ENCODE measurements at regions not wholly inside any gene's neighbourhood (a gene's known extent, or its start where the extent isn't known, plus 50 kb on each side); places are given as distances from the start of the nearest gene placed in this dataset.

DNA sequence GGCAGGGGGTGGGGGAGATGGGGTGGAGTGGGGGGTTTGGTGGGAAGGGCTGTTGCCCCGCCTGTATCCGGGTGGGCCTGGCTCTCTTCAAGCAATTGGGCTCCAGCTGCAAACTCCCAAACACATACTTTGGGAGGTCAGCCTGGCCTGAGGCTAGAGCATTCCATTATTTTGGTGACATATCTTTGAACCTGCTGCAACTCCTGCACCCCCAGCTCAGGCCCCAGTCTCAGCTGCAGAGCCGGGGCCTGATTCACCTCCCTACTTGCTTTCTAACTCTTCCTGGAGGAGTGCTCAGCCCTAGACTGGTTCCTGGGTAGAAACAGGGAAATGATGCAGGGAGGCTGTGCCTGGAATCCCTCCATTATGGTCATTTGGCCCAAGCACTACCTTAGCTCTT lies 140.8 kb upstream of the PRR23C start:
- Histone ChIP-seq H3K9me3 (ENCODE audit: low read length) (peaks cover 7% of the 10 kb centered on the region; the same call in 1 of the 2 replicates), H4K20me1 (ENCODE audit: insufficient read depth, low read length) (no peaks in the 10 kb centered on the region), H3K4me2 (ENCODE audit: low read length) (no peak overlapping the region), H2AFZ (ENCODE audit: low read length) (no peak overlapping the region), H3K9me2 (ENCODE audit: low read depth, low read length) (no peaks in the 10 kb centered on the region), H3K36me3 (ENCODE audit: insufficient read depth, low read length) (no peaks in the 10 kb centered on the region), H3K79me2 (ENCODE audit: insufficient read depth, low read length) (no peaks in the 10 kb centered on the region), H3K4me1 (ENCODE audit: insufficient read depth, low read length, severe bottlenecking) (no peaks in the 10 kb centered on the region), H3F3A (ENCODE audit: insufficient read depth, low read length) (no peaks in the 10 kb centered on the region), H3K27me3 (ENCODE audit: insufficient read depth, low read length) (no peaks in the 10 kb centered on the region), H3K27ac (ENCODE audit: low read depth, low read length, poor library complexity, severe bottlenecking) (no peak overlapping the region), H3K4me3 (ENCODE audit: low read depth, low read length, poor library complexity, severe bottlenecking) (no peak overlapping the region), H3K9ac (ENCODE audit: low read length) (no peak overlapping the region)
- TF ChIP-seq, protein P1, sequence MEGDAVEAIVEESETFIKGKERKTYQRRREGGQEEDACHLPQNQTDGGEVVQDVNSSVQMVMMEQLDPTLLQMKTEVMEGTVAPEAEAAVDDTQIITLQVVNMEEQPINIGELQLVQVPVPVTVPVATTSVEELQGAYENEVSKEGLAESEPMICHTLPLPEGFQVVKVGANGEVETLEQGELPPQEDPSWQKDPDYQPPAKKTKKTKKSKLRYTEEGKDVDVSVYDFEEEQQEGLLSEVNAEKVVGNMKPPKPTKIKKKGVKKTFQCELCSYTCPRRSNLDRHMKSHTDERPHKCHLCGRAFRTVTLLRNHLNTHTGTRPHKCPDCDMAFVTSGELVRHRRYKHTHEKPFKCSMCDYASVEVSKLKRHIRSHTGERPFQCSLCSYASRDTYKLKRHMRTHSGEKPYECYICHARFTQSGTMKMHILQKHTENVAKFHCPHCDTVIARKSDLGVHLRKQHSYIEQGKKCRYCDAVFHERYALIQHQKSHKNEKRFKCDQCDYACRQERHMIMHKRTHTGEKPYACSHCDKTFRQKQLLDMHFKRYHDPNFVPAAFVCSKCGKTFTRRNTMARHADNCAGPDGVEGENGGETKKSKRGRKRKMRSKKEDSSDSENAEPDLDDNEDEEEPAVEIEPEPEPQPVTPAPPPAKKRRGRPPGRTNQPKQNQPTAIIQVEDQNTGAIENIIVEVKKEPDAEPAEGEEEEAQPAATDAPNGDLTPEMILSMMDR (IDR thresholded peaks at IDR 0.05; ENCODE audit: low read length): no peak

DNA sequence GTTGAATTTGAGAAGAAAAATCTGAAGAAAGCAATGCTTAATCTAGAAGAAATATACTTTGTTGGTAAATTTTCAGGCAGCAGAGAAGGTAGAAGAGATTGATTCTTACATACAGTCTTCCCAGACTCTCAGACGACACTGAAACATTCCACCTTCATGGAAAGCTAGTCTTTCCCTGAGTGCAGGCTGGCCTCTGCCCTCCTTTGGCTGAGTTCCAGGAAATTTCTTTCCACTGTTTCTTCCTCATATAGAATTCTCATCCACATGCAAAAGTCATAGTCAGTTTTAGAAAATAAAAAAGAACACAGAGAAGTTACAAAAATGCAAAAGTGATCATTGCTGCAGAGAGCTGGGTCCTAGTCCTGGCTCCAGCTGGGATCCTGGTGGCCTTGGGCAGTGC lies 142.5 kb upstream of the PRR23C start:
- Histone ChIP-seq H2AFZ (ENCODE audit: low read length) (no peak overlapping the region), H3K27me3 (ENCODE audit: insufficient read depth, low read length) (no peaks in the 10 kb centered on the region), H3K4me1 (ENCODE audit: insufficient read depth, low read length, severe bottlenecking) (no peaks in the 10 kb centered on the region), H3K4me2 (ENCODE audit: low read length) (no peak overlapping the region), H3K4me3 (ENCODE audit: low read depth, low read length, poor library complexity, severe bottlenecking) (no peak overlapping the region), H3K36me3 (ENCODE audit: insufficient read depth, low read length) (no peaks in the 10 kb centered on the region), H3K9me3 (ENCODE audit: low read length) (no peaks in the 10 kb centered on the region), H3K9ac (ENCODE audit: low read length) (no peak overlapping the region), H3F3A (ENCODE audit: insufficient read depth, low read length) (no peaks in the 10 kb centered on the region), H3K9me2 (ENCODE audit: low read depth, low read length) (no peaks in the 10 kb centered on the region), H4K20me1 (ENCODE audit: insufficient read depth, low read length) (no peaks in the 10 kb centered on the region), H3K27ac (ENCODE audit: low read depth, low read length, poor library complexity, severe bottlenecking) (no peak overlapping the region), H3K79me2 (ENCODE audit: insufficient read depth, low read length) (no peaks in the 10 kb centered on the region)
- no peak for TF ChIP-seq EZH2 (IDR thresholded peaks at IDR 0.05; ENCODE audit: borderline replicate concordance, low read length)
- TF ChIP-seq, protein P1 (IDR thresholded peaks at IDR 0.05; ENCODE audit: low read length): no peak

DNA sequence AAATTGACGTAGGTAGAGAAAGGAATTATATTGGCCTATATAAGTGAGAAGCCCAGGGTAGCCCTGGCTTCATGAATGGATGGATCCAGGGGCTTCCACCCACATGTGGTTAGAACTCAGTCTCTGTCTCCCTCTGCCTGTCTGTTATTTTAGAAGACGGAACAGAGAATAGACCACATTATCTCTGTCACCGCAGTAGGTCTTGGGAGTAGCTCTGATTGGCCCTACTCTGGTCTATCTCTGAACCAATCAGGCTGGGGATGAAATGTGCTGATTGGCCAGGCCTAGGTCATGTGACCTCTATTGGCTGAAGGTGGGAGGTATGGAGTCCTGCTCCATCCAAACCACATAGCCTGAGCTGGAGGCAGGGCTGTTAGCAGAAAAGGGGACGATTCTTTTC lies 143.0 kb upstream of the PRR23C start:
- no peak for TF ChIP-seq EZH2 (IDR thresholded peaks at IDR 0.05; ENCODE audit: borderline replicate concordance, low read length)
- TF ChIP-seq, protein P1 (IDR thresholded peaks at IDR 0.05; ENCODE audit: low read length): no peak
- no peaks in the 10 kb centered on the region for H3K27me3 ChIP-seq (ENCODE audit: insufficient read depth, low read length)
- no peak overlapping the region for H2AFZ ChIP-seq (ENCODE audit: low read length)
- H3K4me2 ChIP-seq (ENCODE audit: low read length): no peak overlapping the region
- H4K20me1 ChIP-seq (ENCODE audit: insufficient read depth, low read length): no peaks in the 10 kb centered on the region
- no peaks in the 10 kb centered on the region for H3F3A ChIP-seq (ENCODE audit: insufficient read depth, low read length)
- no peaks in the 10 kb centered on the region for H3K79me2 ChIP-seq (ENCODE audit: insufficient read depth, low read length)
- H3K36me3 ChIP-seq (ENCODE audit: insufficient read depth, low read length): no peaks in the 10 kb centered on the region
- no peak overlapping the region for H3K27ac ChIP-seq (ENCODE audit: low read depth, low read length, poor library complexity, severe bottlenecking)
- no peaks in the 10 kb centered on the region for H3K4me1 ChIP-seq (ENCODE audit: insufficient read depth, low read length, severe bottlenecking)
- no peaks in the 10 kb centered on the region for H3K9me3 ChIP-seq (ENCODE audit: low read length)
- no peaks in the 10 kb centered on the region for H3K9me2 ChIP-seq (ENCODE audit: low read depth, low read length)
- no peak overlapping the region for H3K9ac ChIP-seq (ENCODE audit: low read length)
- no peak overlapping the region for H3K4me3 ChIP-seq (ENCODE audit: low read depth, low read length, poor library complexity, severe bottlenecking)
